T-cell (primary cell): ENCODE measurements at regions not wholly inside any gene's neighbourhood (a gene's known extent, or its start where the extent isn't known, plus 50 kb on each side); places are given as distances from the start of the nearest gene placed in this dataset.
"Not testable (repeated sequence)": the region's sequence is repeated elsewhere in the genome, so short reads cannot be mapped to it uniquely, and the experiment has no call there.

Experiments used
- ATAC-seq, 4 experiments: fragments of 200-7000 bp in 3 of 4; fragments of 150-1000 bp in 1 of 4; cut with Tn5 transposase; replicated peaks in 1 of 4; 1 replicate in 3 of 4; 2 replicates in 1 of 4; pipeline ENCODE4 v1.10.0; 2021; ENCODE audit warnings: moderate library complexity in 3 of 4, mild to moderate bottlenecking in 2 of 4, moderate number of reproducible peaks in 1 of 4
- CTCF ChIA-PET, 2 donors: fragments of 300-600 bp; sonication (Branson Sonifier 250); formaldehyde crosslinking; loops; one replicate each; lab custom pipeline; 2022; ENCODE audit warnings: antibody characterized with exemption in 2 of 2; lab: Charles Lee
- POLR2A ChIA-PET, 2 donors: fragments of 300-600 bp; sonication (Branson Sonifier 250); formaldehyde crosslinking; loops; one replicate each; lab custom pipeline; 2022; ENCODE audit warnings: antibody characterized with exemption in 2 of 2; lab: Charles Lee
- DNase-seq, 35 experiments: peaks; one replicate each; pipeline versions ENCODE4 v3.0.0 to v3.0.0-alpha.2; 2013 to 2023
- H3K27ac ChIP-seq: one replicate; pipeline ENCODE4 v1.5.1; 2013; ENCODE audit warnings: low read length
- H3K27me3 ChIP-seq, 2 experiments: replicated peaks in 1 of 2; 1 replicate in 1 of 2; 2 replicates in 1 of 2; pipeline versions ENCODE4 v1.6.1 to v1.7.0; 2013; ENCODE audit warnings: low read length in 1 of 2, mixed read lengths in 1 of 2; ENCODE audit not compliant: control insufficient read depth in 2 of 2, insufficient read depth in 2 of 2; ENCODE audit errors: extremely low read depth in 1 of 2
- H3K36me3 ChIP-seq, 2 donors: 1 replicate in 1 of 2; 2 replicates in 1 of 2; pipeline versions ENCODE4 v1.6.1 to v1.7.0; 2013; ENCODE audit warnings: low read length in 1 of 2; ENCODE audit not compliant: control insufficient read depth in 2 of 2, insufficient read depth in 1 of 2; ENCODE audit errors: extremely low read depth in 1 of 2
- H3K4me1 ChIP-seq, 2 experiments: 1 replicate in 1 of 2; 2 replicates in 1 of 2; pipeline versions ENCODE4 v1.6.1 to v1.7.0; 2013; ENCODE audit warnings: low read length in 2 of 2, mixed read lengths in 1 of 2; ENCODE audit not compliant: insufficient read depth in 2 of 2, control insufficient read depth in 1 of 2; ENCODE audit errors: extremely low read depth in 1 of 2
- H3K4me3 ChIP-seq, 2 donors: 1 replicate in 1 of 2; 2 replicates in 1 of 2; pipeline versions ENCODE4 v1.5.1 to v1.7.0; 2013; ENCODE audit warnings: mild to moderate bottlenecking in 2 of 2, low read length in 1 of 2, moderate library complexity in 1 of 2; ENCODE audit not compliant: control insufficient read depth in 1 of 2; ENCODE audit errors: extremely low read depth in 1 of 2
- H3K9me3 ChIP-seq: 2 replicates; pipeline ENCODE4 v1.7.0; 2013
- H3K27ac Mint-ChIP-seq, 2 donors: one replicate each; pipeline ENCODE4 v1.8.0; 2020 to 2021; ENCODE audit warnings: mild to moderate bottlenecking in 2 of 2, mixed read lengths in 2 of 2
- H3K27me3 Mint-ChIP-seq, 2 donors: one replicate each; pipeline ENCODE4 v1.8.0; 2021 to 2022; ENCODE audit warnings: mixed read lengths in 2 of 2
- H3K36me3 Mint-ChIP-seq: one replicate; pipeline ENCODE4 v1.8.0; 2021; ENCODE audit warnings: mixed read lengths
- H3K4me1 Mint-ChIP-seq, 3 donors: one replicate each; pipeline ENCODE4 v1.8.0; 2020 to 2022; ENCODE audit warnings: mixed read lengths in 3 of 3, mild to moderate bottlenecking in 1 of 3
- H3K4me3 Mint-ChIP-seq, 3 donors: one replicate each; pipeline ENCODE4 v1.8.0; 2020 to 2022; ENCODE audit warnings: mild to moderate bottlenecking in 3 of 3, mixed read lengths in 3 of 3, moderate library complexity in 3 of 3
- H3K9me3 Mint-ChIP-seq, 3 donors: one replicate each; pipeline ENCODE4 v1.8.0; 2020 to 2022; ENCODE audit warnings: mixed read lengths in 3 of 3
- WGBS: methylation state at CpG from one replicate; pipeline ENCODE4 v1.1.5; 2013; ENCODE audit warnings: missing lambda C conversion rate; ENCODE audit not compliant: insufficient coverage; 5-methylcytosine and 5-hydroxymethylcytosine counted together

DNA sequence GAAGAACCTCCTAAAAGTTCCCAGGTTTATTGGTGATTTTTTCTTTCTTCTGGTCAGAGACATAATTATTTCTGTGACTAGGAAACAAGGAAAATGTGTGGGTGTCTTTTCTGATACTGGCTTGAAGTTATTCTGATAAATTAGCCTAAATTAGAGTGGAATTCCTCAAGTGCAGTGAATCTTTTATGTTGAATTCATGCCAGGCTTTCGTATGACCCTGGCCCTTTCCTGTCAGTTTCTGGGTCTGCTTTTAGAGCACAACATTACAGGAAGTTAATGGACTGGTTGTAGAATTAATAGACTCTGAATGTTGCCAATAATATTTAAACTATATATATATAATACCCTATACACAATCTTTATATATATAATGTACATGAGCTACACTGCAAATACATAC is 230.6 kb upstream of the KIAA1217 start:
- no peak overlapping the region for H3K4me3 Mint-ChIP-seq
- Histone ChIP-seq H3K27ac (no peak overlapping the region), H3K9me3 (no peaks in the 10 kb centered on the region), H3K27me3 (no peaks in the 10 kb centered on the region), H3K36me3 (no peaks in the 10 kb centered on the region), H3K4me1 (no peaks in the 10 kb centered on the region), H3K4me3 (no peak overlapping the region)
- H3K4me1 Mint-ChIP-seq = no peaks in the 10 kb centered on the region
- no peak overlapping the region for H3K27ac Mint-ChIP-seq
- DNase-seq (no peak), ATAC-seq (no peak)
- H3K27me3 Mint-ChIP-seq = peaks cover 3% of the 10 kb centered on the region in 2 donors
- CTCF ChIA-PET = no interaction called here
- WGBS = 60% methylated on average over 1 of the region's 1 CpG
- no peaks in the 10 kb centered on the region for H3K36me3 Mint-ChIP-seq
- POLR2A ChIA-PET = no interaction called here
- peaks cover 0 to 9% (median 0%) of the 10 kb centered on the region in 3 donors for H3K9me3 Mint-ChIP-seq

DNA sequence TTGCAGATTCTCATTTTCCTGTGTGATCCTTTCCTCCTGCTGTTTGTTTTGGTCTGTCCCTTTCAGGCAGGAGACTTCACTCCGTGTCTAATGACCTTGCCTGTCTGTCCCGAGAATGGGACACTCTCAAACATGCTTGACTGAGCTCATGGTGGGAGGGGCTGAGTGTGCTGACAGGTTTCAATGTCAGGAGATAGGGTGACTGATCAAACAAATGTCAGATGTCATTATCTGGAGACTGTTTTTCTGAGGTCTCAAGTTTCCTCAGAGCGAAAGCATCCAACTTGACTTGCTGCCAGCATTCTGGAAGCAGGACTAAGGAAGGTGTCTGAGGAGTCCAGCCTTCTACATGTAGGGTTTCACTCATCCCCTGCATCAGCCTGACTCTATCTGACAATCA is 228.8 kb upstream of the KIAA1217 start:
- H3K4me1 ChIP-seq = no peaks in the 10 kb centered on the region
- ChIA-PET POLR2A (no interaction called here), CTCF (no interaction called here)
- Mint-ChIP-seq H3K4me1 (no peaks in the 10 kb centered on the region), H3K4me3 (no peak overlapping the region), H3K27me3 (peaks cover 3% of the 10 kb centered on the region in 2 donors), H3K27ac (no peak overlapping the region), H3K9me3 (peaks cover 0 to 11% (median 3%) of the 10 kb centered on the region in 3 donors), H3K36me3 (no peaks in the 10 kb centered on the region)
- H3K27ac ChIP-seq = no peak overlapping the region
- no peaks in the 10 kb centered on the region for H3K9me3 ChIP-seq
- 82% methylated on average over 3 of the region's 3 CpGs for WGBS
- H3K4me3 ChIP-seq = no peak overlapping the region
- ATAC-seq (no peak), DNase-seq (no peak)
- H3K27me3 ChIP-seq = no peaks in the 10 kb centered on the region
- H3K36me3 ChIP-seq = no peaks in the 10 kb centered on the region

DNA sequence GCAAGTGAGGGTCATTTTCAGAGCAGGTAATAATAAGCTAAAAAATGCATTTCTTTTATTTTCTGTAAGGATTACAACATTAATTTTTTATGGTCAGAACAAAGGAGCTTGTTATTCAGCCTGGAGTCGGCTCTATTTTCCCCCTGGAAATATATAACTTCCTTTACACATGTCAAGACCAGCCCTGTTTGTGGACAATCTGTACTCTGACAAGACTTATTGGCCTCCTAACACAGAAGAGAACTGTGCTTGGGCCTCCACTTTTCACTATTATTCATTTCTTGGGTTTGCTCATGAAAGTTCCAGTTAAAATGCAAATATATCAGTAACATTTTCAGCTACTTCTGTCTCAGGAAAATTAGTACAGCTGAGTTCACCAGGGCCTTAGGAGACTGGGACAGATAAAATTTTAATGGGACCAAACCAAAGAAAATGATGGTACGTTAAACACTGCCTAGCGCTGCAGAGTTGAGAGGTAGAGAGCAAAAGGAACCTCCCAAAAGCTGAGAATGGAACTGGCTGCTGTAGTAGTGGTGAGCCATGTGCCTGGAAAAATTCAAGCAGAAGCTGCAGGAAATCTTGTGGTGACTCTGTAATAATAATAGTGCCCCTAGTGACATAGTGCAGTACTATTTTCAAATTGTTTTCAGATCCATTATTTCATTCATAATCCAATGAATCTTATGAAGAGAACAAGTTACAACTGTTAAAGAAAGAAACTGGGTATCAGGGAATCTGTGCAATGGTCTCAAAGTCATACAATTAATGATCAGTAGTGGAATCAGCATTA is 227.2 kb upstream of the KIAA1217 start:
- DNase-seq (no peak), ATAC-seq (no peak)
- Histone ChIP-seq H3K4me1 (no peaks in the 10 kb centered on the region), H3K9me3 (no peaks in the 10 kb centered on the region), H3K27me3 (no peaks in the 10 kb centered on the region), H3K4me3 (no peak overlapping the region), H3K36me3 (no peaks in the 10 kb centered on the region), H3K27ac (no peak overlapping the region)
- 75% methylated on average over 2 of the region's 3 CpGs for WGBS
- Mint-ChIP-seq H3K36me3 (no peaks in the 10 kb centered on the region), H3K4me3 (no peak overlapping the region), H3K4me1 (no peaks in the 10 kb centered on the region), H3K9me3 (peaks cover 0 to 12% (median 11%) of the 10 kb centered on the region in 3 donors), H3K27ac (no peak overlapping the region), H3K27me3 (peaks cover 3% of the 10 kb centered on the region in 2 donors)
- ChIA-PET POLR2A (no interaction called here), CTCF (no interaction called here)

DNA sequence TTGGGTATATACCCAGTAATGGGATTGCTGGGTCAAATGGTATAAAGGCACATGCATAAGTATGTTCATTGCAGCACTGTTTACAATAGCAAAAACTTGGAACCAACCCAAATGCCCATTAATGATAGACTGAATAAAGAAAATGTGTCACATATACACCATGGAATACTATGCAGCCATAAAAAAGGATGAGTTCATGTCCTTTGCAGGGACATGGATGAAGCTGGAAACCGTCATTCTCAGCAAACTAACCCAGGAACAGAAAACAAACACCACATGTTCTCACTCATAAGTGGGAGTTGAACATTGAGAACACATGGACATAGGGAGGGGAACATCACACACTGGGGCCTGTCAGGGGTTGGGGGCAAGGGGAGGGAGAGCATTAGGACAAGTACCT is 224.5 kb upstream of the KIAA1217 start:
- H3K27ac ChIP-seq, H3K4me1 Mint-ChIP-seq, H3K9me3 ChIP-seq, H3K36me3 Mint-ChIP-seq, H3K27me3 ChIP-seq, H3K36me3 ChIP-seq, H3K4me1 ChIP-seq, POLR2A ChIA-PET, H3K27me3 Mint-ChIP-seq, ATAC-seq, H3K4me3 ChIP-seq, DNase-seq, H3K27ac Mint-ChIP-seq, H3K4me3 Mint-ChIP-seq: not testable (repeated sequence)
- H3K9me3 Mint-ChIP-seq = peaks cover 0 to 12% (median 11%) of the 10 kb centered on the region in 3 donors
- no CpG with 5 or more reads among the region's 1 CpG for WGBS
- CTCF ChIA-PET = interaction anchor here in 1 of 2 donors (0.6 kb wide), 1 partner anchor 36 kb away, joined by 3 read pairs; no protein-coding TSS in a partner anchor

DNA sequence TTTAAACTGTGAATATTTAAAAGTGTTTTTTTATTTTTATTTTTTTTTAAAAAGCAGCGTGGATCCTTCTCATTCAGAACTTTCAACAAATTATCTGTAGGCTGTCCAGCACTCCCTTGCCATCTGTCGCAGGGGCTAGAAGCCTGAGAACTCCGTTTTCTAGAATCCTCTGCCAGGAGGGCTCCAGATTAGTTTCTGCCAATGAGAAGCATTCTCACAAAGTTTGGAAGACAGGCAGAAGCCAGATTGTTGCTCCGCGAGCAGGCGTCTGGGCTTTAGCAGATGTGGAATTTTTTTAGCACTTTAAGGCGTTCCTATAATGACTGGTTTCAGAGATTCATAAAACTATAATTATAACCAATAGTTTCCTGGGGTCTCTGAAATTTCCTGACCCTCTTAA is 220.9 kb upstream of the KIAA1217 start:
- Histone ChIP-seq H3K27me3 (no peaks in the 10 kb centered on the region), H3K27ac (no peak overlapping the region), H3K9me3 (no peaks in the 10 kb centered on the region), H3K4me3 (no peak overlapping the region), H3K36me3 (no peaks in the 10 kb centered on the region), H3K4me1 (no peaks in the 10 kb centered on the region)
- H3K9me3 Mint-ChIP-seq = peaks cover 0 to 12% (median 9%) of the 10 kb centered on the region in 3 donors
- H3K4me1 Mint-ChIP-seq = no peaks in the 10 kb centered on the region
- peaks cover 0 to under 1% of the 10 kb centered on the region in 2 donors for H3K27me3 Mint-ChIP-seq
- no peaks in the 10 kb centered on the region for H3K36me3 Mint-ChIP-seq
- no peak overlapping the region for H3K27ac Mint-ChIP-seq
- DNase-seq = no peak
- CTCF ChIA-PET = no interaction called here
- no peak overlapping the region for H3K4me3 Mint-ChIP-seq
- POLR2A ChIA-PET = no interaction called here
- no peak for ATAC-seq
- WGBS = 95% methylated on average over 2 of the region's 7 CpGs

DNA sequence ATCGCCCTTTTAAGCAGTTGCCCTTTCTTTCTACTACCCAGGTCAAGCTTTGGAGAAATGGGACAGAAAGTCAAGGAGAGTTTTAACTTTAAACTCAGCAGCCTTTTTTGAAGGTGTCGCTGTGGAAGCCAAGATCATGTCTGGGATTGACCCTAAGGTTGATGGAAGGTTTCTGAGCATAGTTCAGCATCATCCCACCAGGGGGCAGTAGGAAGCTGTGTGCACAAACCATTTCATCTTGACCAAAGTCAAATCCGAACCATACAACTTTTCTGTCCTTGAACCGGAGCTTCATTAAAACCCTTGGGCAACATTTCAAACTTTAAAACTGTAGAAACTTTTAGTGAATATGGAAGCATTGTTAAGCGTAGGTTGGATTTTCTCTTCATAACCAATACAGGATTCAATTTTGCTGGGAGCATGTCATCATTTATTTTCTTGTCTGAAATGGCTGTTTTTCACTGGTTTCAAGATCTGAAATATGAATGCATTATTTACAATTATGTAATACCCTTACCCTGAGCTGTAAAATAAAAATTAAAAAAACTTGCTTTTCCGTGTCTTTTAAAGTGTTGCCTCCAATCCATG is 214.4 kb upstream of the KIAA1217 start:
- CTCF ChIA-PET = interaction anchor here in 1 of 2 donors (0.5 to 0.6 kb wide), 2 partner anchors 240 to 508 kb away, joined by 3 to 5 read pairs; no protein-coding TSS in a partner anchor
- POLR2A ChIA-PET = no interaction called here
- ATAC-seq (no peak), DNase-seq (peak in 1 of 35 experiments; percentile 11)
- no peaks in the 10 kb centered on the region for H3K9me3 Mint-ChIP-seq
- H3K4me3 Mint-ChIP-seq = no peak overlapping the region
- no peaks in the 10 kb centered on the region for H3K4me1 Mint-ChIP-seq
- H3K27ac Mint-ChIP-seq = no peak overlapping the region
- Histone ChIP-seq H3K36me3 (no peaks in the 10 kb centered on the region), H3K4me3 (no peak overlapping the region), H3K9me3 (no peaks in the 10 kb centered on the region), H3K27ac (no peak overlapping the region), H3K27me3 (no peaks in the 10 kb centered on the region), H3K4me1 (no peaks in the 10 kb centered on the region)
- H3K36me3 Mint-ChIP-seq = no peaks in the 10 kb centered on the region
- H3K27me3 Mint-ChIP-seq = peaks cover 0 to 4% of the 10 kb centered on the region in 2 donors
- no CpG with 5 or more reads among the region's 6 CpGs for whole genome bisulfite sequencing
